ENCODE measurements at regions not wholly inside any gene's neighbourhood (a gene's known extent, or its start where the extent isn't known, plus 50 kb on each side); places are given as distances from the start of the nearest gene placed in this dataset.

DNA sequence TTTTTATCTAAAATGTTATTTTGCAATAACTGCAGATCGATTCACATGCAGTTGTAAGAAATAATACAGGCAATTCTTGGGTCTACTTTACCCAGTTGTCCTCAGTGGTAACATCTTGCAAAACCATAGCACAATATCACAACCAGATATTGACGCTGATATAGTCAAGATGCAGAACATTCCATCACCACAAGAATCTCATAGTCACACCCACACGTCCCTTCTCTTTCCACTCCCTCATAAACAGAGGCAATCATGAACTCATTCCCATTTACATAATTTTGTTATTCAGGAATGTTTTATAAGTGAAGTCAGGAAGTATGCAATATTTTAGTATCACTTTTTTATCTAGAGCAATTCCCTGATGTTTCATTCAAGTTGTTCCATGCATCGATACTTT lies 797.5 kb upstream of the RAB6C start:
- no peak overlapping the region for H3K4me2 ChIP-seq (ENCODE audit: low read length)
- no peak overlapping the region for H3K9ac ChIP-seq (ENCODE audit: low read length)
- ChIA-PET POLR2A (ENCODE audit: unreplicated experiment) (no interaction called here), CTCF (no interaction called here)
- H3F3A ChIP-seq (ENCODE audit: low read length, unreplicated experiment) = no peaks in the 10 kb centered on the region
- H3K79me2 ChIP-seq (ENCODE audit: low read length) = no peaks in the 10 kb centered on the region
- peaks cover 8% of the 10 kb centered on the region; the same call in 1 of the 2 replicates for H3K27me3 ChIP-seq (ENCODE audit: low read length)
- DNase-seq = no peak
- no peak overlapping the region for H3K4me3 ChIP-seq (ENCODE audit: low read length)
- no peaks in the 10 kb centered on the region for H3K9me2 ChIP-seq (replicated peaks; ENCODE audit: low read length)
- TF ChIP-seq, protein P1, sequence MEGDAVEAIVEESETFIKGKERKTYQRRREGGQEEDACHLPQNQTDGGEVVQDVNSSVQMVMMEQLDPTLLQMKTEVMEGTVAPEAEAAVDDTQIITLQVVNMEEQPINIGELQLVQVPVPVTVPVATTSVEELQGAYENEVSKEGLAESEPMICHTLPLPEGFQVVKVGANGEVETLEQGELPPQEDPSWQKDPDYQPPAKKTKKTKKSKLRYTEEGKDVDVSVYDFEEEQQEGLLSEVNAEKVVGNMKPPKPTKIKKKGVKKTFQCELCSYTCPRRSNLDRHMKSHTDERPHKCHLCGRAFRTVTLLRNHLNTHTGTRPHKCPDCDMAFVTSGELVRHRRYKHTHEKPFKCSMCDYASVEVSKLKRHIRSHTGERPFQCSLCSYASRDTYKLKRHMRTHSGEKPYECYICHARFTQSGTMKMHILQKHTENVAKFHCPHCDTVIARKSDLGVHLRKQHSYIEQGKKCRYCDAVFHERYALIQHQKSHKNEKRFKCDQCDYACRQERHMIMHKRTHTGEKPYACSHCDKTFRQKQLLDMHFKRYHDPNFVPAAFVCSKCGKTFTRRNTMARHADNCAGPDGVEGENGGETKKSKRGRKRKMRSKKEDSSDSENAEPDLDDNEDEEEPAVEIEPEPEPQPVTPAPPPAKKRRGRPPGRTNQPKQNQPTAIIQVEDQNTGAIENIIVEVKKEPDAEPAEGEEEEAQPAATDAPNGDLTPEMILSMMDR (conservative IDR thresholded peaks at IDR 0.05; ENCODE audit: low read depth, low read length) = no peak
- TF ChIP-seq EZH2 (IDR thresholded peaks at IDR 0.05; ENCODE audit: low read length, unreplicated experiment) (no peak), EZH2phosphoT487 (IDR thresholded peaks at IDR 0.05; ENCODE audit: borderline replicate concordance, low read length) (no peak)
- BruUV-seq (replicated peaks) = no TSS peak
- H3K27ac ChIP-seq (ENCODE audit: low read length) = no peak overlapping the region
- H3K9me3 ChIP-seq (ENCODE audit: low read length) = no peaks in the 10 kb centered on the region
- no peak for ATAC-seq
- H3K36me3 ChIP-seq (ENCODE audit: low read depth, low read length) = no peaks in the 10 kb centered on the region
- no peaks in the 10 kb centered on the region for H3K4me1 ChIP-seq (ENCODE audit: insufficient read depth, low read length)
- intact Hi-C loops (cut with micrococcal nuclease) = no loop called here
- no peaks in the 10 kb centered on the region for H4K20me1 ChIP-seq (ENCODE audit: low read length)
- no peak overlapping the region for H2AFZ ChIP-seq (ENCODE audit: low read length)

DNA sequence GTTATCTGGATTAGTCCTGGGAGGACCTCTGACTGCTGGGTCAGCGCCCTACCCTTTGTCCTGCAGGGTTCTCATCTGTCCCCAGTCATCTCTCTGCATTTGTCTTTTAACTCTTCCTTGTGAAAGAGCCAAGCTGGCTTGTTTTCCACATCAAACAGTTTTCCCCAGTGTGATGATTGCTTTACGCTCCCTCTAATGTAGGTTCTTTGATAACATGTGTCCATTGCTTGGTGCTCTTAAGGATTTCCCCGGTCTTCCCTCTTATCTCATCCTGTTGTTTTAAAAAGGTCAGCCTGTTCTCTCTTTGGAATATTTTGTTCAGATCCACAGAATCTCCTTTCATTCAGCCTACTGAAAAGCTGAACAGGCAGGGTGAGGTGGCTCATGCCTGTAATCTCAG lies 792.1 kb upstream of the RAB6C start:
- H4K20me1 ChIP-seq (ENCODE audit: low read length) = no peaks in the 10 kb centered on the region
- H3K9ac ChIP-seq (ENCODE audit: low read length) = no peak overlapping the region
- H3K9me2 ChIP-seq (replicated peaks; ENCODE audit: low read length) = no peaks in the 10 kb centered on the region
- POLR2A ChIA-PET (ENCODE audit: unreplicated experiment) = no interaction called here
- intact Hi-C loops (cut with micrococcal nuclease) = no loop called here
- H3K79me2 ChIP-seq (ENCODE audit: low read length) = no peaks in the 10 kb centered on the region
- DNase-seq = no peak
- no peak for TF ChIP-seq EZH2 (IDR thresholded peaks at IDR 0.05; ENCODE audit: low read length, unreplicated experiment)
- no peak for TF ChIP-seq EZH2phosphoT487 (IDR thresholded peaks at IDR 0.05; ENCODE audit: borderline replicate concordance, low read length)
- TF ChIP-seq, protein P1 (conservative IDR thresholded peaks at IDR 0.05; ENCODE audit: low read depth, low read length) = no peak
- H3F3A ChIP-seq (ENCODE audit: low read length, unreplicated experiment) = no peaks in the 10 kb centered on the region
- no peaks in the 10 kb centered on the region for H3K36me3 ChIP-seq (ENCODE audit: low read depth, low read length)
- ATAC-seq = no peak
- BruUV-seq (replicated peaks) = no TSS peak
- no peaks in the 10 kb centered on the region for H3K9me3 ChIP-seq (ENCODE audit: low read length)
- peaks cover 21% of the 10 kb centered on the region for H3K27me3 ChIP-seq (ENCODE audit: low read length)
- H3K4me2 ChIP-seq (ENCODE audit: low read length) = no peak overlapping the region
- no peak overlapping the region for H2AFZ ChIP-seq (ENCODE audit: low read length)
- no peaks in the 10 kb centered on the region for H3K4me1 ChIP-seq (ENCODE audit: insufficient read depth, low read length)
- CTCF ChIA-PET = no interaction called here
- H3K27ac ChIP-seq (ENCODE audit: low read length) = no peak overlapping the region
- no peak overlapping the region for H3K4me3 ChIP-seq (ENCODE audit: low read length)

DNA sequence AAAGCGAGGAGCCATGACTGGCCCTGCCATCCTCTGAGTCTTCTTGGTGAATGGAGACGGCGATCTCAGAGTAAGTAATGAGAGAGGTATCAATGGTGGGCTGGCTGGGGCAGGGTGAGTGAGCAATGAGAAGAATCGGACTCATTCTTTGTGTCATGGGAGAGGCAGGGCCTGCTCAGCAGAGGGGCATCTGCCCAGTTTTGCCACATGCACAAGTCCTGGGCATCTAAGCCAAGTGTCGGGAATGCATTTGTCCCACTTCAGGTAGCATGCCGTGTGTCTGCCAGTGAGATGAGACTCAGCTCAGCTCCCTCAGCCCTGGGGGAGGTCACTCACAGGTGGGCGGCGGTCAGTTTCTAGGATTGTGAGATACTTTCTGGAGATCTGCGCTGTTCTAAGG lies 791.0 kb upstream of the RAB6C start:
- no peak for DNase-seq
- POLR2A ChIA-PET (ENCODE audit: unreplicated experiment) = no interaction called here

More for the DNA sequence above, 791.0 kb upstream of the RAB6C start:
- H3K36me3 ChIP-seq (ENCODE audit: low read depth, low read length) = no peaks in the 10 kb centered on the region
- H2AFZ ChIP-seq (ENCODE audit: low read length) = no peak overlapping the region
- no peaks in the 10 kb centered on the region for H3K79me2 ChIP-seq (ENCODE audit: low read length)
- no peak overlapping the region for H3K4me2 ChIP-seq (ENCODE audit: low read length)
- no peaks in the 10 kb centered on the region for H3F3A ChIP-seq (ENCODE audit: low read length, unreplicated experiment)
- BruUV-seq (replicated peaks) = no TSS peak
- TF ChIP-seq EZH2 (IDR thresholded peaks at IDR 0.05; ENCODE audit: low read length, unreplicated experiment) = no peak
- H3K9me2 ChIP-seq (replicated peaks; ENCODE audit: low read length) = no peaks in the 10 kb centered on the region
- H3K9me3 ChIP-seq (ENCODE audit: low read length) = no peaks in the 10 kb centered on the region
- H3K4me1 ChIP-seq (ENCODE audit: insufficient read depth, low read length) = no peaks in the 10 kb centered on the region
- intact Hi-C loops (cut with micrococcal nuclease) = no loop called here
- H3K4me3 ChIP-seq (ENCODE audit: low read length) = no peak overlapping the region
- CTCF ChIA-PET = no interaction called here
- peaks cover 21% of the 10 kb centered on the region for H3K27me3 ChIP-seq (ENCODE audit: low read length)
- no peak overlapping the region for H3K27ac ChIP-seq (ENCODE audit: low read length)
- no peaks in the 10 kb centered on the region for H4K20me1 ChIP-seq (ENCODE audit: low read length)
- no peak for ATAC-seq
- no peak overlapping the region for H3K9ac ChIP-seq (ENCODE audit: low read length)
